ENCODE measurements at regions not wholly inside any gene's neighbourhood (a gene's known extent, or its start where the extent isn't known, plus 50 kb on each side); places are given as distances from the start of the nearest gene placed in this dataset.

- H3K27me3 Mint-ChIP-seq, result peaks cover 2% of the 10 kb centered on the region
- no peak overlapping the region for H3K4me3 Mint-ChIP-seq
- no peaks in the 10 kb centered on the region for H3K4me1 Mint-ChIP-seq
- H3K27ac Mint-ChIP-seq, result no peak overlapping the region
- no peaks in the 10 kb centered on the region for H3K36me3 Mint-ChIP-seq (ENCODE audit: low read depth)
- ChIA-PET POLR2A (no interaction called here), CTCF (no interaction called here)
- no peaks in the 10 kb centered on the region for H3K9me3 Mint-ChIP-seq
- no peak for DNase-seq
Measured at GRCh38 chr2:226185616-226186211, 613.9 kb downstream of the IRS1 start.

DNA sequence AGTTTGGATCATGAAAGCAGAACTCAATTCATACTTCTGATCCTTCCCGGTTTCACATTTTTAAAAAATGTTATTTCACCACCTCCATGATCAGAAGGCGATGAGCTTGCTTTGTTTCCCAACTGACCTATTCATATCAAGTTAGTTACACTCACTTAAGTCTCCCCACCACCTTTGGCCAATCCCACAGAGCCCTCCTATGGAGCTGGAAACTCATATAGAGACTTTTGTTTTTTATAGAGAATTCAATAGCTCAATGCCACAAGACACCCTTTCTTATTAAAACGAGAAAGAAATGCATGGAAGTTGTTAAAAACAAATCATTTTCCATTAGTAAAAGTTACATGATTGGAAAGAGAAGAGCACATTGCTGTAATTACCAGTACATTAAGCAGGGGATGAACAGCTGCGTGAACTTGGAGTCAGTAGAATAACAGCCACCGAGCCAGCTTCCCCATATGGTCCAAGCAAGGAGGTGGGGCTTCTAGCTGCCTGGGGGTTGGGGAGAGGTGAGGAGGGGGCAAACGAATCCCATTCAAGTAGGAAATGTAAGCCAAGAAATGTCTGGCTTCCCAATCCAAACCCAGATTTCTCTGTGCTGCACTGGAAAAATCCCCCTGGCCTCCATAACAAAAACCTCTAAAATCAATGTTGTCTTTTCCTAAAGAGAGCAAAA lies 614.5 kb downstream of the IRS1 start:
- no peak for DNase-seq
- H3K36me3 Mint-ChIP-seq (ENCODE audit: low read depth), result no peaks in the 10 kb centered on the region
- no peak overlapping the region for H3K27ac Mint-ChIP-seq
- ChIA-PET CTCF (no interaction called here), POLR2A (no interaction called here)
- no peak overlapping the region for H3K4me3 Mint-ChIP-seq
- peaks cover 2% of the 10 kb centered on the region for H3K27me3 Mint-ChIP-seq
- no peaks in the 10 kb centered on the region for H3K9me3 Mint-ChIP-seq
- no peaks in the 10 kb centered on the region for H3K4me1 Mint-ChIP-seq

DNA sequence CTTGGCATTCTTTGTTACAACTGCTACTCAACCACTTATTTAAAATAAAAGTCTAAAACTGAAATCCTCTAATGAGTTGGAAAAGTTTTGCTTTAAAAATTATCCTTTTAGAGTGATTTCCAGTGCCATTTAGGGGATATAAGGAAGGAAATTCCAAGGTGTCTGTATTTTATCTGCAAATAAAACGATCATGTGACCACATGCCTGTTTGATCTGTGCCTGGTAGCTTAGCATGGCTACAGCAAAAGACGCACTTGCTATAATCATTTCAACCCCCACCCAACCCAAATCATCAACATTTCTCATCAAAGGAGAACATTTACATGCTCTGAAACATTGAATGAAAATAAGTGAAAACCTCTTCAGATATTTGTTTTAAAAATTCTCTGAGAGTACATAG lies 615.1 kb downstream of the IRS1 start:
- no peak for DNase-seq
- H3K4me3 Mint-ChIP-seq, result no peak overlapping the region
- no peaks in the 10 kb centered on the region for H3K4me1 Mint-ChIP-seq
- H3K27ac Mint-ChIP-seq, result no peak overlapping the region
- no peaks in the 10 kb centered on the region for H3K9me3 Mint-ChIP-seq
- peaks cover 2% of the 10 kb centered on the region for H3K27me3 Mint-ChIP-seq
- ChIA-PET CTCF (no interaction called here), POLR2A (no interaction called here)
- H3K36me3 Mint-ChIP-seq (ENCODE audit: low read depth), result no peaks in the 10 kb centered on the region

- no peak overlapping the region for H3K4me3 Mint-ChIP-seq
- no peaks in the 10 kb centered on the region for H3K36me3 Mint-ChIP-seq (ENCODE audit: low read depth)
- ChIA-PET POLR2A (no interaction called here), CTCF (no interaction called here)
- no peaks in the 10 kb centered on the region for H3K4me1 Mint-ChIP-seq
- no peaks in the 10 kb centered on the region for H3K9me3 Mint-ChIP-seq
- H3K27ac Mint-ChIP-seq, result no peak overlapping the region
- no peak for DNase-seq
- peaks cover 2% of the 10 kb centered on the region for H3K27me3 Mint-ChIP-seq
Measured at GRCh38 chr2:226183550-226183949, 616.1 kb downstream of the IRS1 start.

DNA sequence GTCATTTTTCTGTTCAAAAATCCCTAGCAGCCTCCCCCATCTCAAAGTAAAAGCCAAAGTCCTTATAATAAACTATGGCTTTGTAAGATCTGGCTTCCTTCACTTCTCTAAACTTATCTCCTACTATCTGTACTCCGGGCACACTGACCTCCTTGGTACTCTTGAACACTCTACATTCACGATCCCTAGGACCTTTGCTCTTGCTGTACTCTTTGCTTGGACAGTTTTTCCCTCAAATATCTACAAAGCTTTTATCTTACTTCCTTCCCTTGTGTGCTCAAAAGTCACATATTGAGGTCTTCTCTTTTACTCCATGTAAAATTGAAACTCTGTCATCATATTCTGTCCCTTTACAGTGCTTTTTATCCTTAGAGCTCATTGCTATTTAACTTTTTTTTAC lies 616.6 kb downstream of the IRS1 start:
- Mint-ChIP-seq H3K27ac (no peak overlapping the region), H3K4me1 (no peaks in the 10 kb centered on the region), H3K36me3 (ENCODE audit: low read depth) (no peaks in the 10 kb centered on the region), H3K9me3 (no peaks in the 10 kb centered on the region), H3K27me3 (peaks cover 2% of the 10 kb centered on the region), H3K4me3 (no peak overlapping the region)
- ChIA-PET CTCF (no interaction called here), POLR2A (no interaction called here)
- no peak for DNase-seq

- H3K27me3 Mint-ChIP-seq, result peaks cover 2% of the 10 kb centered on the region
- POLR2A ChIA-PET, result no interaction called here
- no peak overlapping the region for H3K4me3 Mint-ChIP-seq
- CTCF ChIA-PET, result interaction anchor here (0.7 to 1.2 kb wide), 3 partner anchors 34 to 831 kb away, joined by 3 to 4 read pairs (median 3); no protein-coding TSS in a partner anchor
- H3K27ac Mint-ChIP-seq, result no peak overlapping the region
- DNase-seq, result no peak
- no peaks in the 10 kb centered on the region for H3K4me1 Mint-ChIP-seq
- no peaks in the 10 kb centered on the region for H3K9me3 Mint-ChIP-seq
- no peaks in the 10 kb centered on the region for H3K36me3 Mint-ChIP-seq (ENCODE audit: low read depth)
Measured at GRCh38 chr2:226181909-226182308, 617.7 kb downstream of the IRS1 start.

DNA sequence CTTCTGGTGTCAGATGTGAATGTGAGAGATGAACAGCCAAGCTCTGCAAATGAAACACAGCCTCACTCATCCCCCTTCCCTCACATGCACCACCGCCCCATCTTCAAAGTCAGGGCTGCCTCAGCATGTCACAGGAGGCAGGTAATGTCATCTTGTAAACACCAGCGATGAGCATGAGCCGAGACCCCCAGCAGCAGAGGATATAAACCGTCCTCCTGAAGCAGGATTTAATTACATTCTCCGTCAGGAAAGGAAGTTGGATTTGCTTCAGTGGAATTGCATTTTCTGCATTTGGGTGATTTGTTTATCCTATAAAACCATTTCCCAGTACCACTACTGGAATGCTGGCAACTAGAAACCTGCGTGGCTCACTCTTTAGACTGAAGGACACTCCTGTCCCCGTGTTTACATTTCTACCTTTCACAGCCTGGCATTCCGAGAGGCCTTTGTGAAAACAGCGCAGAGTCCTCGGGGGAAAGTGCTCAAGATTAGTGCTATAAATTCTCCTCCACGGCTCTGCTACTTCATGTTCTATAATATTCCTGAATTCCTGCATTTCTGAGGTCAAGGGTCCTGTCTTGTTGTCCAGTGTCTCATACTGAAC lies 619.2 kb downstream of the IRS1 start:
- H3K27ac Mint-ChIP-seq, result no peak overlapping the region
- peaks cover 5% of the 10 kb centered on the region for H3K9me3 Mint-ChIP-seq
- ChIA-PET POLR2A (no interaction called here), CTCF (no interaction called here)
- DNase-seq, result no peak
- peaks cover 2% of the 10 kb centered on the region for H3K27me3 Mint-ChIP-seq
- no peaks in the 10 kb centered on the region for H3K4me1 Mint-ChIP-seq
- H3K36me3 Mint-ChIP-seq (ENCODE audit: low read depth), result no peaks in the 10 kb centered on the region
- no peak overlapping the region for H3K4me3 Mint-ChIP-seq

DNA sequence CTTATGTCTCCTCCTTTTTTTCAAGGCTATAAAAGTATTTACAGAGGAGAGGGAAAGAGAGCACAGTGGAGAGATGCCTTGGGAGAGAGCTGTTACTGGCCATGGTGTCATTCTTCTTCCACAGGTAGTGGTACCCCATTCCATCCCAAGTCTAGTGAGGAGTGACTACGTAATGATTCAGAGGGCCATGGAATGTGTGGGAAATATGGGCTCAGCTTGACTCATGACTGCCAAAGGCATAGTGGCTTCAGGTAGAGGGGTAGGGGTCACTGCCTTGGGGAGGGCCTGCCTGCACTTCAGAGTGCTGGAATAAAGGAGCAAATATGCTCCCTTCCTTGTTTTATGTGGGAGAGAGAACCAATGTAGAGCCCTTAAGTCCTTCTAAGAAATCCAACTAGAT lies 620.6 kb downstream of the IRS1 start:
- Mint-ChIP-seq H3K4me1 (no peaks in the 10 kb centered on the region), H3K27me3 (no peaks in the 10 kb centered on the region), H3K4me3 (no peak overlapping the region), H3K9me3 (peaks cover 5% of the 10 kb centered on the region), H3K36me3 (ENCODE audit: low read depth) (no peaks in the 10 kb centered on the region), H3K27ac (no peak overlapping the region)
- ChIA-PET CTCF (no interaction called here), POLR2A (no interaction called here)
- no peak for DNase-seq

DNA sequence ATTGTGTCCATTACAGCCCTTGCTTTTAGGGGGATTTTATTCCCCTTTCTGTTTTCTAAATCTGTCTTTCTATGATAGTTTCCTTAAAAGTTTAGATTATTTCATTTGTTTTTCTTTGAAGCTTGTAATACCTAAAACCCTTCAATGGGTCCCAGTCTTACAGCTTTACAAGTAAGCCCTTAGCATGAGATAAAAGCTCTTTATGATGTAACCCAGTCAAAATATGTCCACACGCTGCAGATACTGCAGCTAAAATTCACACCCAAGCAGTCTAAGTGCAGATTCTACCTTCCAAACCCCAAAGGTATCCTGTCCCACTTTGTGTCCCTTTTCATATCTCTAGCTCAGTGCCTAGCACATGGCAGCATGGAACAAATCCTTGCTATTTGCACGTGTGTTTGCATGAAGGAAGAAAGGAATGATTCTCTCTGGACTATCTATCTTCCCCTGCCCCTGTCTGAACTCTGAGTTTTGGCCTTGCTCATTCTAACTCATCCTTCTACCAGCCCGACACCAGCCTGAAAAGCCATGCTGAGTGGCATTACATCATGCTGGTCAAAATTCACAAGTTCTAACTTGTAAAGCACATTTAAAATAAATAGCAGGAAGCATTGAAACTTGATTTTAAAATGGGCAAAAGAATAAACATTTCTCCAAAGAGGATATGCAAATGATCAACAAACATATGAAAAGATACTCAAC lies 623.2 kb downstream of the IRS1 start:
- Mint-ChIP-seq H3K9me3 (peaks cover 5% of the 10 kb centered on the region), H3K36me3 (ENCODE audit: low read depth) (no peaks in the 10 kb centered on the region), H3K4me3 (no peak overlapping the region), H3K27me3 (no peaks in the 10 kb centered on the region), H3K27ac (no peak overlapping the region), H3K4me1 (no peaks in the 10 kb centered on the region)
- ChIA-PET CTCF (no interaction called here), POLR2A (no interaction called here)
- DNase-seq, result no peak

DNA sequence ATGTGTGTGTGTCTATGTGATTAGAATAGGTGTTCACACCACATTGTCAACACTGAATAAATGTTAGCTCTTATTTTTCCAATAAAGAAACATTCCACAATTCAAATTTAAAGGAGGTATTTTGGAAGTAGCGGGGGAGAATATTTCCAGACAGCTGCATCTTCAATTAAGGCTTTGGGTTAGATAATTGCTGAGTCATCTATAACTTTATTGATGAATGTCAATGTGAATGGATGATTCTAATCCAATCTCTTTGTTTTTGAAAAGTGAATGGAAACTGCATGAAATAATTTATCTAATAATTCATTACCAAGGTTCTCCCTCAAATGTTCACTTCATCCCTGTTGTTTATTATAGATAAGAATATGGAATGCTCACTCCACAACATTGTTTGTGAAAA lies 625.2 kb downstream of the IRS1 start:
- Mint-ChIP-seq H3K36me3 (ENCODE audit: low read depth) (no peaks in the 10 kb centered on the region), H3K4me3 (no peak overlapping the region), H3K27me3 (no peaks in the 10 kb centered on the region), H3K9me3 (peaks cover 5% of the 10 kb centered on the region), H3K27ac (no peak overlapping the region), H3K4me1 (no peaks in the 10 kb centered on the region)
- POLR2A ChIA-PET, result no interaction called here
- DNase-seq, result no peak
- CTCF ChIA-PET, result no interaction called here

DNA sequence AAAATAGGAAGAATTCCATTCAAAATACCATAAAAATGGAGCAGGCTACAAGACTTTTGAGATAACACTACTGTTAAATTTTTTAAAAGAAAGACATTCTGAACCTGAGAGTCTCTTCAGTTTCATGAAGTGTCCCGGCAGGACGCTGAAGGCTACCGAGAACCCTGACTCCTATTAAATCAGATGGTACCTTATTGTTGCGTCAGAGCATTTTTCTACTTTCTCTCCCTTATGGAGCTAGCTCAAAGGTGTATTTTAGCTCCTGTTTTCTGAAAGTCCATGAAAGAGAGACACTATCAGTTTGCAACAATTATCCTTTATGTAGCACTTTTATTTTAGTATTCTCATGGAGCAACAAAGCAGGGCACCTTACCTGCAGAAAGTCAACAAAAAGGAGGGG lies 626.7 kb downstream of the IRS1 start:
- peaks cover 5% of the 10 kb centered on the region for H3K9me3 Mint-ChIP-seq
- H3K4me1 Mint-ChIP-seq, result no peaks in the 10 kb centered on the region
- no peak overlapping the region for H3K4me3 Mint-ChIP-seq
- DNase-seq, result no peak
- POLR2A ChIA-PET, result no interaction called here
- H3K27me3 Mint-ChIP-seq, result no peaks in the 10 kb centered on the region
- H3K36me3 Mint-ChIP-seq (ENCODE audit: low read depth), result no peaks in the 10 kb centered on the region
- no peak overlapping the region for H3K27ac Mint-ChIP-seq
- CTCF ChIA-PET, result no interaction called here

DNA sequence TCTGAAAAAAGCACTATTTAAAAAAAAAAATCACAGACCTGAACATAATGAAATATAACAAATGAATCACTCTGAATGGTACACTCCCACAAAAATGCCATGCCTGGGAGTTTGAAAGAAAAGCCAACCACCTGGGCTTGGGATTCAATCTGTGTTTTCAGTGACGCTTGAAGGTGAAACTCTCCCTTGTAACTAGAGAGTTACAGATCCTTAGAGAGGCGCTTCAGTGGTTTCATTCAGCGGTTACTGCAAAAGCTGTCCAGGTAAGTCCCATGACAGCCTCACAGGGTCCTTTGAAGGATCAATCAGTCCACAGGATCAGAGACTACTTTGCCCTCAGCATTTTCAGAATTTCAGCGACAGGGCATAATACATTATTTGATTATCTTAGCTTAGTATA lies 627.3 kb downstream of the IRS1 start:
- H3K9me3 Mint-ChIP-seq, result peaks cover 5% of the 10 kb centered on the region
- POLR2A ChIA-PET, result no interaction called here
- H3K27me3 Mint-ChIP-seq, result no peaks in the 10 kb centered on the region
- no peak overlapping the region for H3K27ac Mint-ChIP-seq
- H3K36me3 Mint-ChIP-seq (ENCODE audit: low read depth), result no peaks in the 10 kb centered on the region
- H3K4me1 Mint-ChIP-seq, result no peaks in the 10 kb centered on the region
- DNase-seq, result no peak
- CTCF ChIA-PET, result interaction anchor here (0.6 kb wide), 1 partner anchor 218 kb away, joined by 4 read pairs; no protein-coding TSS in a partner anchor
- H3K4me3 Mint-ChIP-seq, result no peak overlapping the region

GRCh38 chr2:226169751-226170581 lies 629.7 kb downstream of the IRS1 start:
- DNase-seq, result no peak
- Mint-ChIP-seq H3K27me3 (no peaks in the 10 kb centered on the region), H3K4me3 (no peak overlapping the region), H3K36me3 (ENCODE audit: low read depth) (no peaks in the 10 kb centered on the region), H3K9me3 (no peaks in the 10 kb centered on the region), H3K4me1 (no peaks in the 10 kb centered on the region), H3K27ac (no peak overlapping the region)
- ChIA-PET POLR2A (no interaction called here), CTCF (no interaction called here)

All from activated CD4-positive, alpha-beta T cell treated with anti-CD3 and anti-CD28 coated beads, Interleukin-2, amount 10 ng/mL, durations not matched to agents 7 days and 5 days (primary cell).